Retinal pigment epithelial cell (primary cell): ENCODE measurements at regions not wholly inside any gene's neighbourhood (a gene's known extent, or its start where the extent isn't known, plus 50 kb on each side); places are given as distances from the start of the nearest gene placed in this dataset.

Experiments
- DNase-seq: peaks from one replicate; pipeline ENCODE4 v3.0.0-alpha.2; 2010; ENCODE audit warnings: low read depth
- H3K4me3 ChIP-seq: 2 replicates; pipeline ENCODE4 v1.5.1; 2011; ENCODE audit warnings: mild to moderate bottlenecking, low read length, control low read depth, moderate library complexity
- TF ChIP-seq, protein P1 (sequence below): conservative IDR thresholded peaks from 2 replicates; pipeline ENCODE4 v1.5.1; 2011; ENCODE audit warnings: low read depth, low read length, control low read depth, inconsistent platforms

DNA sequence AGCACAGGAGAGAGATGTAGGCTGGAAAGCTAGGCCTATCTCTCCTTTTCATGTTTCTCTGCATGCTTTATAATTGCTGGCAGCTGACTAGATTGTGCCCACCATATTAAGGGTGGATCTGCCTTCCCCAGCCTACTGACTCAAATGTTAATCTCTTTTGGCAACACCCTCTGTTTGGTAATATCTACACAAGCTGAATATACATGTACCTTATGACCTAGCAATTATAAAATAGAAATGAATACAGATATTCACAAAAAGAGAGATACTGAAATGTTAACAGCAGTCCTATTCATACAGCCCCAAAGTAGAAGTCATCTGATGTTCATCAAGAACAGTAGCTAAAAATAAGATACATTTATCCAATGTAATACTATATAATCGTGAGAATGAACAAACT lies 429.6 kb downstream of the EPM2A start:
- DNase-seq, result no peak
- TF ChIP-seq, protein P1, sequence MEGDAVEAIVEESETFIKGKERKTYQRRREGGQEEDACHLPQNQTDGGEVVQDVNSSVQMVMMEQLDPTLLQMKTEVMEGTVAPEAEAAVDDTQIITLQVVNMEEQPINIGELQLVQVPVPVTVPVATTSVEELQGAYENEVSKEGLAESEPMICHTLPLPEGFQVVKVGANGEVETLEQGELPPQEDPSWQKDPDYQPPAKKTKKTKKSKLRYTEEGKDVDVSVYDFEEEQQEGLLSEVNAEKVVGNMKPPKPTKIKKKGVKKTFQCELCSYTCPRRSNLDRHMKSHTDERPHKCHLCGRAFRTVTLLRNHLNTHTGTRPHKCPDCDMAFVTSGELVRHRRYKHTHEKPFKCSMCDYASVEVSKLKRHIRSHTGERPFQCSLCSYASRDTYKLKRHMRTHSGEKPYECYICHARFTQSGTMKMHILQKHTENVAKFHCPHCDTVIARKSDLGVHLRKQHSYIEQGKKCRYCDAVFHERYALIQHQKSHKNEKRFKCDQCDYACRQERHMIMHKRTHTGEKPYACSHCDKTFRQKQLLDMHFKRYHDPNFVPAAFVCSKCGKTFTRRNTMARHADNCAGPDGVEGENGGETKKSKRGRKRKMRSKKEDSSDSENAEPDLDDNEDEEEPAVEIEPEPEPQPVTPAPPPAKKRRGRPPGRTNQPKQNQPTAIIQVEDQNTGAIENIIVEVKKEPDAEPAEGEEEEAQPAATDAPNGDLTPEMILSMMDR, result no peak

GRCh38 chr6:145306489-145306888 lies 428.8 kb downstream of the EPM2A start:
- DNase-seq, result no peak
- no peak overlapping the region for H3K4me3 ChIP-seq
- TF ChIP-seq, protein P1, result no peak

More for the DNA sequence above, 429.6 kb downstream of the EPM2A start:
- H3K4me3 ChIP-seq, result no peak overlapping the region

DNA sequence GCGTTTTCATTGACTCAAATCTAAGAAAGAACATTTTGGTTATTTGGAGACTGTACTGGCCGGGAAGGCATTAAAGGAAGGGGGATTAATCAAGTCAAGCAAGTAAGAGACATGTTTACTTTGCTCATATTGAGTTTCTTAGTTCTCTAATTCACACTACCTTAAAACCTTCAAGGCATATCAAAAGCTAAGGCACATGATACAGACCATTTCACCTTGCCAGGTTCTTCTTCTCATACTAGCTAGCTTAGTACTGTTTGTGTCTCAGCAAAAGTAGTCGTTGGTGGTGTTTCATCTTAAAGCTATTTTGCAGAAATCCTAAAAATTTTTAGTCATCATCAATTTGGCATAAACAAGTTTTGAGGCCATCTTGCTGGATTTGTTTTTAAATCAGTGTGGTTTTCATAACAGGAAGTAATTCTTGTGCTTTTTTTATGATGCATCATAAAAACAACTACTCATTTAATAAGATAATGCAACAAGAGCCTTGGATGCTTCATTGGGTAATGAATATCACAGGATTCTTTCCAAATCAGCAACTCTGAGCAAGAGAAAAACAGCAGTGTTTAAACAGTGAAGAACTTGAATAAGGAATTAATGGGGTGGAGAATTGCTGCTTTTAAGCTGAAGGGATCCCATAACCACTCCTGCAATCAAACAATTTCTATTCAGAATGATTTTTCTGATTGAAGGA lies 425.3 kb downstream of the EPM2A start:
- no peak for DNase-seq
- TF ChIP-seq, protein P1, result no peak
- no peak overlapping the region for H3K4me3 ChIP-seq

DNA sequence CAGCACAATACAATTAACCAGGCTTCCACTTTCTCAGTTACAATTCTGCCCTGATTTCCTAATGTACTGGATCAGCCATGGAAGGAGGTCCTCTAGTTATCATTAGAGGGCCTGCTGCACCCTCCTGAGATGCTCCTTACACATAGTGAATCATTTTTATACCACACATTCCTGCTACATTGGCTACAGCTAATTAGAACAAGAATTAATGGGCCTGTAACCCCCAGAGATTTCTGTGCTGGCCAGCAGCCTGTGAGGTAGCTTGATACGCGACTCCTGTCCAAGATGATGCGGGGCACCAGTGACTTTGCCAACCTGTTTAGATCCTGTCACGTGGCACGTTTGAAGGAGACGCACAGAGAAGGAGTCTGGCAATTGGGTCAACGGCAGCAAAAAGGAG lies 422.8 kb downstream of the EPM2A start:
- no peak overlapping the region for H3K4me3 ChIP-seq
- TF ChIP-seq, protein P1, result no peak
- no peak for DNase-seq

- DNase-seq, result no peak
- TF ChIP-seq, protein P1, result no peak
- no peak overlapping the region for H3K4me3 ChIP-seq
Observed at GRCh38 chr6:145313041-145313855, 422.1 kb downstream of the EPM2A start.

- no peak overlapping the region for H3K4me3 ChIP-seq
- no peak for DNase-seq
- TF ChIP-seq, protein P1, result no peak
Observed at GRCh38 chr6:145315982-145316600, 419.2 kb downstream of the EPM2A start.
